H1 (cell line): ENCODE measurements at regions not wholly inside any gene's neighbourhood (a gene's known extent, or its start where the extent isn't known, plus 50 kb on each side); places are given as distances from the start of the nearest gene placed in this dataset.

Experiments
- CTCF ChIA-PET: fragments of 300-600 bp; sonication (Branson Sonifier 250); formaldehyde crosslinking; loops from one replicate; lab custom pipeline; 2021; ENCODE audit not compliant: partially characterized antibody; lab: Charles Lee
- POLR2A ChIA-PET: fragments of 300-600 bp; sonication (Branson Sonifier 250); formaldehyde crosslinking; loops from one replicate; lab custom pipeline; 2021; ENCODE audit warnings: inconsistent platforms; ENCODE audit not compliant: partially characterized antibody; lab: Charles Lee
- DNase-seq, 2 experiments: peaks; one replicate each; pipeline versions ENCODE4 v3.0.0 to v3.0.0-alpha.2; 2010 to 2022; ENCODE audit warnings: low spot score in 2 of 2, low read depth in 1 of 2, mixed read lengths in 1 of 2
- FAIRE-seq: peaks from 2 replicates; lab custom pipeline; 2011; peaks lifted over from hg19 to GRCh38; lab: Jason Lieb, UNC
- H2AFZ ChIP-seq: 2 replicates; pipeline ENCODE4 v1.8.1; 2012; ENCODE audit warnings: low read length, inconsistent platforms
- H2AK5ac ChIP-seq: 2 replicates; pipeline ENCODE4 v1.6.1; 2013; ENCODE audit warnings: low read depth, low read length
- H2BK120ac ChIP-seq: replicated peaks from 2 replicates; pipeline ENCODE3; 2013; ENCODE audit warnings: low read depth, low read length, inconsistent platforms
- H2BK12ac ChIP-seq: 2 replicates; pipeline ENCODE4 v1.6.1; 2013; ENCODE audit warnings: low read depth, low read length
- H2BK15ac ChIP-seq: 2 replicates; pipeline ENCODE4 v1.6.1; 2013; ENCODE audit warnings: low read length
- H2BK20ac ChIP-seq: 2 replicates; pipeline ENCODE4 v1.6.1; 2013; ENCODE audit warnings: low read length
- H2BK5ac ChIP-seq: 2 replicates; pipeline ENCODE4 v1.6.1; 2013; ENCODE audit warnings: low read depth, low read length
- H3K14ac ChIP-seq: 2 replicates; pipeline ENCODE4 v1.6.1; 2013; ENCODE audit warnings: inconsistent platforms; ENCODE audit not compliant: insufficient read length
- H3K18ac ChIP-seq: 2 replicates; pipeline ENCODE4 v1.6.1; 2013; ENCODE audit warnings: low read length; ENCODE audit errors: extremely low read depth
- H3K23ac ChIP-seq: 2 replicates; pipeline ENCODE4 v1.6.1; 2013; ENCODE audit warnings: inconsistent platforms; ENCODE audit not compliant: insufficient read length
- H3K23me2 ChIP-seq: 2 replicates; pipeline ENCODE4 v1.6.1; 2013; ENCODE audit warnings: low read depth, low read length
- H3K27ac ChIP-seq: 2 replicates; pipeline ENCODE4 v1.6.1; 2011; ENCODE audit warnings: low read depth, low read length, inconsistent platforms
- H3K27me3 ChIP-seq, 4 experiments: replicated peaks in 1 of 4; 1 replicate in 1 of 4; 2 replicates in 3 of 4; pipeline versions ENCODE4 v1.6.1 to v1.8.1; 2011 to 2013; ENCODE audit warnings: low read length in 3 of 4, mild to moderate bottlenecking in 3 of 4, inconsistent platforms in 2 of 4, mixed read lengths in 2 of 4, moderate library complexity in 1 of 4; ENCODE audit not compliant: control insufficient read depth in 3 of 4, insufficient read depth in 3 of 4; ENCODE audit errors: extremely low read depth in 1 of 4
- H3K36me3 ChIP-seq, 4 experiments: 2 replicates each; pipeline versions ENCODE4 v1.6.1 to v1.8.1; 2011 to 2013; ENCODE audit warnings: mild to moderate bottlenecking in 4 of 4, low read length in 3 of 4, moderate library complexity in 2 of 4, control low read depth in 1 of 4, inconsistent platforms in 1 of 4; ENCODE audit not compliant: insufficient read depth in 4 of 4, control insufficient read depth in 2 of 4
- H3K4ac ChIP-seq: replicated peaks from 2 replicates; pipeline ENCODE3; 2013; ENCODE audit warnings: low read length, low read depth, mixed read lengths, inconsistent platforms; ENCODE audit not compliant: insufficient read length
- H3K4me1 ChIP-seq, 4 experiments: replicated peaks in 1 of 4; 1 replicate in 1 of 4; 2 replicates in 3 of 4; pipeline versions ENCODE4 v1.6.1 to v1.8.1; 2011 to 2013; ENCODE audit warnings: low read length in 3 of 4, inconsistent platforms in 2 of 4, mixed read lengths in 1 of 4; ENCODE audit not compliant: insufficient read depth in 4 of 4, control insufficient read depth in 3 of 4
- H3K4me2 ChIP-seq, 2 experiments: 2 replicates each; pipeline versions ENCODE4 v1.6.1 to v1.8.1; 2011 to 2013; ENCODE audit warnings: low read depth in 2 of 2, low read length in 2 of 2, control low read depth in 1 of 2, inconsistent platforms in 1 of 2, mild to moderate bottlenecking in 1 of 2; ENCODE audit not compliant: insufficient read depth in 1 of 2
- H3K4me3 ChIP-seq, 4 experiments: fragments of 200-600, 300-600 bp in 1 of 4; sonication (generic), shearing (Covaris generic), sonication (Bioruptor Twin) in 1 of 4; 2 replicates each; pipeline versions ENCODE4 v1.5.1 to v1.8.1; 2011 to 2016; ENCODE audit warnings: low read length in 4 of 4, low read depth in 3 of 4, control low read depth in 2 of 4, inconsistent platforms in 2 of 4, mild to moderate bottlenecking in 2 of 4, mixed read lengths in 1 of 4, moderate library complexity in 1 of 4; ENCODE audit not compliant: insufficient read depth in 2 of 4; ENCODE audit errors: extremely low read depth in 1 of 4
- H3K56ac ChIP-seq: replicated peaks from 2 replicates; pipeline ENCODE3; 2013; ENCODE audit warnings: low read depth, mild to moderate bottlenecking, mixed read lengths, low read length, inconsistent platforms; ENCODE audit not compliant: insufficient read length
- H3K79me1 ChIP-seq: 2 replicates; pipeline ENCODE4 v1.6.1; 2013; ENCODE audit warnings: low read depth, low read length, control low read depth
- H3K79me2 ChIP-seq, 2 experiments: 2 replicates each; pipeline versions ENCODE4 v1.6.1 to v1.8.1; 2012 to 2013; ENCODE audit warnings: low read length in 2 of 2, mild to moderate bottlenecking in 2 of 2, inconsistent platforms in 1 of 2; ENCODE audit not compliant: insufficient read depth in 2 of 2, control insufficient read depth in 1 of 2
- H3K9ac ChIP-seq, 4 experiments: replicated peaks in 1 of 4; 1 replicate in 1 of 4; 2 replicates in 3 of 4; pipeline versions ENCODE4 v1.6.1 to v1.8.1; 2011 to 2013; ENCODE audit warnings: low read depth in 3 of 4, low read length in 3 of 4, control low read depth in 2 of 4, mild to moderate bottlenecking in 2 of 4, moderate library complexity in 2 of 4, inconsistent platforms in 1 of 4; ENCODE audit errors: extremely low read depth in 1 of 4
- H3K9me3 ChIP-seq, 2 experiments: 2 replicates each; pipeline versions ENCODE4 v1.6.1 to v1.8.1; 2012 to 2013; ENCODE audit warnings: mild to moderate bottlenecking in 2 of 2, moderate library complexity in 2 of 2, control low read depth in 1 of 2, inconsistent platforms in 1 of 2, low read depth in 1 of 2, low read length in 1 of 2, mixed read lengths in 1 of 2; ENCODE audit not compliant: insufficient read depth in 2 of 2
- H4K20me1 ChIP-seq, 2 experiments: replicated peaks in 1 of 2; 2 replicates each; pipeline versions ENCODE3 to v1.8.1; 2011 to 2013; ENCODE audit warnings: inconsistent platforms in 2 of 2, low read length in 2 of 2, mild to moderate bottlenecking in 1 of 2; ENCODE audit not compliant: insufficient read depth in 2 of 2, control insufficient read depth in 1 of 2
- H4K5ac ChIP-seq: 2 replicates; pipeline ENCODE4 v1.6.1; 2013; ENCODE audit warnings: low read length, low read depth, mixed read lengths, inconsistent platforms; ENCODE audit not compliant: insufficient read length
- H4K8ac ChIP-seq: 2 replicates; pipeline ENCODE4 v1.8.0; 2013; ENCODE audit warnings: mild to moderate bottlenecking, moderate library complexity, low read length, inconsistent platforms; ENCODE audit not compliant: insufficient read depth; ENCODE audit errors: extremely low read depth
- H4K91ac ChIP-seq: replicated peaks from 2 replicates; pipeline ENCODE3; 2013; ENCODE audit warnings: low read length, mixed read lengths, inconsistent platforms; ENCODE audit not compliant: insufficient read length
- ATF3 ChIP-seq: IDR thresholded peaks from 2 replicates; pipeline ENCODE4 v1.6.1; 2011; ENCODE audit warnings: low read depth, mild to moderate bottlenecking, low read length; ENCODE audit not compliant: insufficient read depth
- CBX5 ChIP-seq: fragments of 300-800, 300-1000 bp; sonication (generic); IDR thresholded peaks from 2 replicates; pipeline ENCODE4 v1.7.1; 2016; ENCODE audit warnings: antibody characterized with exemption, low read length, low read depth
- CTBP2 ChIP-seq: IDR thresholded peaks from 2 replicates; pipeline ENCODE4 v1.7.0; 2011; ENCODE audit warnings: borderline replicate concordance, mild to moderate bottlenecking, moderate library complexity, mixed read lengths, low read length; ENCODE audit not compliant: insufficient read depth, insufficient read length
- EP300 ChIP-seq, 2 experiments: IDR thresholded peaks; 1 replicate in 1 of 2; 2 replicates in 1 of 2; pipeline ENCODE4 v1.6.1; 2011 to 2012; ENCODE audit warnings: low read depth in 2 of 2, low read length in 2 of 2, mild to moderate bottlenecking in 2 of 2, borderline replicate concordance in 1 of 2, inconsistent platforms in 1 of 2, moderate library complexity in 1 of 2
- FOSL1 ChIP-seq: IDR thresholded peaks from 2 replicates; pipeline ENCODE4 v1.6.1; 2011; ENCODE audit warnings: mild to moderate bottlenecking, low read depth, low read length, moderate library complexity; ENCODE audit not compliant: insufficient read depth
- GABPA ChIP-seq: IDR thresholded peaks from 2 replicates; pipeline ENCODE4 v1.6.1; 2011; ENCODE audit warnings: mild to moderate bottlenecking, low read length, moderate library complexity, borderline replicate concordance; ENCODE audit not compliant: insufficient read depth
- JUN ChIP-seq: IDR thresholded peaks from 2 replicates; pipeline ENCODE4 v1.6.1; 2011; ENCODE audit warnings: low read depth, mild to moderate bottlenecking, improper control_type of control experiment, low read length
- KDM4A ChIP-seq: IDR thresholded peaks from one replicate; pipeline ENCODE4 v1.7.1; 2012; ENCODE audit warnings: low read depth, mild to moderate bottlenecking, moderate library complexity, low read length, inconsistent platforms; ENCODE audit not compliant: severe bottlenecking
- RAD21 ChIP-seq, 2 experiments: IDR thresholded peaks in 1 of 2; conservative IDR thresholded peaks in 1 of 2; 2 replicates each; pipeline ENCODE4 v1.6.1; 2011; ENCODE audit warnings: low read depth in 2 of 2, low read length in 2 of 2, improper control_type of control experiment in 1 of 2, inconsistent platforms in 1 of 2, mild to moderate bottlenecking in 1 of 2, moderate library complexity in 1 of 2
- SAP30 ChIP-seq: fragments of 300-600 bp; sonication (generic); IDR thresholded peaks from 2 replicates; pipeline ENCODE4 v1.7.1; 2012; ENCODE audit warnings: low read length, moderate library complexity, mild to moderate bottlenecking, inconsistent platforms; ENCODE audit not compliant: insufficient read depth, insufficient replicate concordance
- SIRT6 ChIP-seq: IDR thresholded peaks from one replicate; pipeline ENCODE4 v1.7.1; 2012; ENCODE audit warnings: low read length, inconsistent platforms
- SP2 ChIP-seq: IDR thresholded peaks from 2 replicates; pipeline ENCODE4 v1.6.1; 2012; ENCODE audit warnings: mild to moderate bottlenecking, low read length, inconsistent platforms
- SP4 ChIP-seq: IDR thresholded peaks from 2 replicates; pipeline ENCODE4 v1.6.1; 2012; ENCODE audit warnings: low read length, inconsistent platforms
- TAF1 ChIP-seq: IDR thresholded peaks from 2 replicates; pipeline ENCODE4 v1.6.1; 2011; ENCODE audit warnings: mild to moderate bottlenecking, low read depth, low read length
- WGBS, 2 experiments: shearing (Covaris generic) in 1 of 2; methylation state at CpG; one replicate each; pipeline versions ENCODE4 v1.1.6 to v1.1.7; 2013 to 2015; ENCODE audit warnings: low lambda C conversion rate in 2 of 2, mixed read lengths in 2 of 2, inconsistent platforms in 1 of 2, low coverage in 1 of 2, missing lambda C conversion rate in 1 of 2; ENCODE audit not compliant: insufficient replicate concordance in 2 of 2, insufficient coverage in 1 of 2, insufficient read length in 1 of 2; ENCODE audit errors: extremely low coverage in 1 of 2, missing lambda C conversion rate in 1 of 2; 5-methylcytosine and 5-hydroxymethylcytosine counted together

DNA sequence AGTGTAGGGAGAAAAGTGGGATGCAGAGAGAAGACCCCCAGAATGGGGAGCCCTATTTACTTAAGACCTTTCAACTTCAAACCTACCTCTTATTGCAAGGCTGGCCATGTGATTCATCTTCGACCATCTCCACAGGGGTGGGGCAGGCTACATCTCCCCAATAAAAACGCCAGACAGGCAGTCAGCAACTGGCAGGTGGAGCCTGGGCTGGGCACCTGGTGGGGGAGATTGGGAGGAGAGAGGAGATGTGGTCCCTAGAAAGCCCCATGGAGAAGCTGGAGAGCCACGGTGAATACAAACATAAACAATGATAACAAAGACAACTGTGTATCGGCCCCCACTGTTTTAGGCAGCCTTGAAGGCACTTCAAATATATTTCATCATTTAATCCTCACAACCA is 336.7 kb upstream of the PROX1 start:
- Histone ChIP-seq H3K23me2 (no peaks in the 10 kb centered on the region), H4K8ac (no peak overlapping the region), H4K91ac (no peak overlapping the region), H2BK5ac (no peak overlapping the region), H2BK120ac (no peak overlapping the region), H3K18ac (no peak overlapping the region), H3K23ac (no peak overlapping the region), H3K4me2 (no peak overlapping the region), H3K14ac (no peak overlapping the region), H3K9me3 (no peaks in the 10 kb centered on the region), H3K36me3 (no peaks in the 10 kb centered on the region), H3K4ac (no peak overlapping the region), H3K79me2 (no peaks in the 10 kb centered on the region), H3K4me3 (no peak overlapping the region), H2AFZ (no peak overlapping the region), H2BK12ac (no peak overlapping the region), H4K5ac (no peak overlapping the region), H3K9ac (no peak overlapping the region), H2BK20ac (no peak overlapping the region), H2AK5ac (no peak overlapping the region), H3K27me3 (no peaks in the 10 kb centered on the region), H2BK15ac (no peak overlapping the region), H4K20me1 (no peaks in the 10 kb centered on the region), H3K56ac (no peak overlapping the region), H3K4me1 (peaks cover 0 to 2% (median under 1%) of the 10 kb centered on the region in 4 experiments; a peak in 2 of 7 replicates), H3K27ac (no peak overlapping the region), H3K79me1 (no peaks in the 10 kb centered on the region)
- WGBS, 2 experiments: 81% methylated on average over 4 of the region's 4 CpGs; no CpG with 5 or more reads in 1 of the 2 experiments
- FAIRE-seq (no peak), DNase-seq (no peak)
- CTCF ChIA-PET: no interaction called here
- POLR2A ChIA-PET: no interaction called here
- no peak for TF ChIP-seq RAD21 (IDR thresholded peaks at IDR 0.05 in 1 of 2, conservative IDR thresholded peaks at IDR 0.05 in 1 of 2; ENCODE audit: low read depth in 2 of 2, low read length in 2 of 2)
- no peak for TF ChIP-seq SIRT6
- no peak for TF ChIP-seq KDM4A
- TF ChIP-seq EP300 (IDR thresholded peaks at IDR 0.05; ENCODE audit: borderline replicate concordance in 1 of 2, low read depth in 2 of 2, low read length in 2 of 2): no peak
- TF ChIP-seq CBX5: no peak
- no peak for TF ChIP-seq GABPA
- TF ChIP-seq ATF3: no peak
- TF ChIP-seq JUN: no peak
- no peak for TF ChIP-seq FOSL1
- no peak for TF ChIP-seq SP4
- TF ChIP-seq SP2: no peak
- no peak for TF ChIP-seq SAP30
- no peak for TF ChIP-seq TAF1
- no peak for TF ChIP-seq CTBP2
